HG03045 (cell line): ENCODE measurements at regions not wholly inside any gene's neighbourhood (a gene's known extent, or its start where the extent isn't known, plus 50 kb on each side); places are given as distances from the start of the nearest gene placed in this dataset.
A peak's percentile ranks its signal among the peaks of the same experiment; 100 is the strongest.
"Not testable (repeated sequence)": the region's sequence is repeated elsewhere in the genome, so short reads cannot be mapped to it uniquely, and the experiment has no call there.

ENCODE experiments used
- ATAC-seq: cut with Tn5 transposase; IDR thresholded peaks from one replicate; pipeline ENCODE4 v1.9.1; 2021; ENCODE audit warnings: mild to moderate bottlenecking, moderate library complexity; ENCODE audit not compliant: unreplicated experiment

DNA sequence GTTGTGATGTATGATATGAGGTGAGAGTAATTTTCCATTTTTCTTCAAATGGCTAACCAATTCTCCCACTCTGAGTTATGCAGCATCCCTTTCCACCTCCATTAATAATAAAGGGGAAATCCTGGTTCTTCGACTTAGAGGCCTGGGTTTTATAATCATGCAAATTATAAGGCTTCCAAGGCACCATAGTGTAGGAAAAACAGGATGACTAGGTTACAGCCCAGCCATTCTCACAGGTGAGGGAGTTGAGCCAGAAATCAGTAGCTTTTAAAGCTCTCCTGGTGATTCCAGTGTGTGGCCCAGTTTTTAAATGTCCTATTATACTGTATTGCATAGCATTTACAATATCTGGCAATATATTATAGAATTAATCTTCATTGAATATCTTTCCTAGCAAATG lies 203.1 kb downstream of the ARHGEF9 start:
- no peak for ATAC-seq

DNA sequence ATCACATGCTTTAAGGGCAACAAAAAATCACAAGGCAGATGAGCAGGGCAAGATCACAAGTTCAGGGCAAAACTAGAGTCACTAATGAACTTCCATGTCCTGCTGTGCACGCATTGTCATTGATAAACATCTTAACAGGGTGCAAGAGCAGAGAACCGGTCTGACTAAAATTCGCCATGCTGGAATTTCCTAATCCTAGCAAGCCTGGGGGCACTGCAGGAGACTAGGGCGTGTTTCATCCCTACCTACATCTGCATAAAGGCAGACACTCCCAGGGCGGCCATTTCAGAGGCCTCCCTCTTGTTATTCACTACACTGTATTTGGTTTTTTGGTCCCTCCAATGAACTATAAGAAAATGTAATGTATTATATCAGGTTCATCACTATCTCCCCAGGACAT lies 203.6 kb downstream of the ARHGEF9 start:
- ATAC-seq: no peak

DNA sequence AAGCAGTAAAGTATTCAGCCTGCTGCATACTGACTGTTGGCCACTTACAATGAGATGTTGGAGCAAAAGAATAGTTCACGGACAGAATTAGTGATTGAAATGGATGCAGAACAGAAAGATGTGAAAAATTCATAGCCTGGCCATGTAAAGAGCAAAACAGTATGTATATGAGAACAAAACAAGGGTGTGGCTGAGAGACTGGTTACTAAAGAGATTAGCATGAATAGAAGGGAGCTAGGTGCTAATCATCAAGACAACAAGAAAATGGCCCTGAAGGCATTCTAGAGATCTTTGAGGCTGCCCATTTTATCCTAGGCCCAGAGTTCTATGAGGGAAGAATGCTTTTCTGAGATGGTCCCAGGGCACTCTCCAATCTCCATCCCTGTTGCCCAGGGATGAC lies 208.5 kb downstream of the ARHGEF9 start:
- ATAC-seq: no peak

DNA sequence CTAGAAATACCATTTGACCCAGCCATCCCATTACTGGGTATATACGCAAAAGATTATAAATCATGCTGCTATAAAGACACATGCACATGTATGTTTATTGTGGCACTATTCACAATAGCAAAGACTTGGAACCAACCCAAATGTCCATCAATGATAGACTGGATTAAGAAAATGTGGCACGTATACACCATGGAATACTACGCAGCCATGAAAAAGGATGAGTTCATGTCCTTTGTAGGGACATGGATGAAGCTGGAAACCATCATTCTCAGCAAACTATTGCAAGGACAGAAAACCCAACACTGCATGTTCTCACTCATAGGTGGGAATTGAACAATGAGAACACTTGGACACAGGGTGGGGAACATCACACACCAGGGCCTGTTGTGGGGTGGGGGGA lies 209.3 kb downstream of the ARHGEF9 start:
- ATAC-seq: not testable (repeated sequence)

DNA sequence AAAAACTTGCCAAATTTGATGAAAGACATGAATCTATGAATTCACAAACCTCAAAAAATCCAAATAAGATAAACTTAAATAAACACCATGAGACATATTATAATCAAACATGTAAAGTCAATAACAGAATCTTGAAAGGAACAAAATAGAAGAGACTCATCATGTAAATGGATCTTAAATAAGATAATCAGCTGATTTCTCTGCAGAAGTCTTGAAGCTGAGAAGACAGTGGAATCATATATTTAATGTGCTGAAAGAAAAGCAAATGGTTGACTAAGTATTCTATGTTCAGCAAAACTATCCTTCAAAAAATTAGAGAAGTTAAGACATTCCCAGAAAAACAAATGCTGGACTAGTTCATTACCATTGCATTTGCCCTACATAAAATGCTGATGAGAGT lies 215.7 kb upstream of the SPIN4 start:
- ATAC-seq: no peak

DNA sequence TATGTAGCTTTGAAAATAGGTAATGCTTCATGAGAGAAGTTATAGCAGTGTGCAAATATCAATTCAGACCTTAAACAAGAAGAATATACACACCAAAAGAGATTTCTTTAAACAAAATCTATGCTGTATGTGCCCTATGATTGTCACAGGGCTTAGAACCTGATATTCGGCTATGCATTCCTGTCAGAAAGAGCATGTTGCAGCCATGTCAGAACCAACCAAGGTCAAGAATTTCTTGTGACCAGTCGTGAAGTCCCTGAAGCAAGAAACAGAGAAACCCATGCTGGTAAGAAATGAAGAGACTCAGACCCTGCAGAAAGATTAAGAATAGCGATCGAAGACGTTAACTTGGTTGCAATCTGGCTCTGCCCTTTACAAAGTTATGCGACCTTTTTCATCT lies 210.3 kb upstream of the SPIN4 start:
- ATAC-seq: no peak

DNA sequence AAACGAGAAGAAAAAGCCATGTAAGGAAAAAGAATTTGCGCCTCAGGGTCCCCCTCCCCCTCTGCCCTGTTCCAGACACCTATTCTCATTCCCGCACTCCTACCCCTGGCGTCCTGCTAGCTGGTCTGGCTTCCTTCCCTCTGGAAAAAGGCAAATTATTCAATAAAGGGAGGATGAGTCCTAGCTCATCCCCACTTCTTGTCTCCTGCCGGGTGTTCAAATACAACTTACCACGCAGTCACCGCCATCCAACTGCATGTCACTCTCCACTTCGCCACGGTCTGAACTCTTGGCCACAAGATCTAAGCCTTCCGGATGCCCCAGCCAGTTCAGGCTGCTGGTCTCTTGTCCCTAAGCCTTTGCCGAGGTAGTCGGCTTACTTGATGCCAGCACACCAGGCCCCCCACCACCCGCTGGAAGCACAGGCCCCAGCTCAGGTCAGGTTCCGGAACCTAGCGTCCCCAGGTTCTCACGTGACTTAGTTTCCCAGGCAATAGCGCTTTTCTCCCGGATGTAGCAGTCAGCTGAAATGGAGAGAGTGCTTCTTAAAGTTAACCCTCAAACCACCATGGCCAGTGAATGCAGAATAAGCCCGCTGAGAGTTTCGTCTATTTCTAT lies 209.6 kb upstream of the SPIN4 start:
- peak; percentile 98 for ATAC-seq

DNA sequence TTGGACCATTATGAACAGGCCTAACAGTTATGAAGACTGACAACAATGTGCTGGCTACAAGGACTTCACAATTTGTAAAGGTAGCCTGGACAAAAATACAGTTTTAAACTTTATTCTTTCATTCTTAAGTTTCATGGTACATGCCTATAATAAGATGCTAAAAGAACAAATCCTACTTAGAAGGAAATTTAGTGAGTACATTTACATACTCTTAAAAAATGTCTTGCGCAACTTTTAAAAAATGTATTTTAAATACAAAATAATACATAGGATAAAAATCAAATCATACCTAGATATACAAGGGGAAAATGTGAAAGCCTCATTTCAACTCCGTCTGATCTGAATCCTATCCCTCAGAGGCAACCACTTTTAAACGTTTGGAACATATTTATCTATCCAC lies 200.7 kb upstream of the SPIN4 start:
- ATAC-seq: no peak

DNA sequence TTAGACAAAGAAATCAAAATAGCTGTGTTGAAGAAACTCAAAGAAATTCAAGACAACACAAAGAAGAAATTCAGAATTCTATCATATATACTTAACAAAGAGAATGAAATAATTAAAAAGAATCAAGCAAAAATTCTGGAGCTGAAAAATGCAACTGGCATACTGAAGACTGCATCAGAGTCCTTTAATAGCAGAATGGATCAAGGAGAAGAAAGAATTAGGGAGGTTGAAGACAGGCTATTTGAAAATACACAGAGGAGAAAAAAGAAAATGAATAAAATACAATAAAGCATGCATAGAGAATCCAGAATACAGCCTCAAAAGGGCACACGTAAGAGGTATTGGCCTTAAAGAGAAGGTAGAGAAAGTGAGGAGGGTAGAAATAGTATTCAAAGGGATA lies 179.5 kb upstream of the SPIN4 start:
- no peak for ATAC-seq

DNA sequence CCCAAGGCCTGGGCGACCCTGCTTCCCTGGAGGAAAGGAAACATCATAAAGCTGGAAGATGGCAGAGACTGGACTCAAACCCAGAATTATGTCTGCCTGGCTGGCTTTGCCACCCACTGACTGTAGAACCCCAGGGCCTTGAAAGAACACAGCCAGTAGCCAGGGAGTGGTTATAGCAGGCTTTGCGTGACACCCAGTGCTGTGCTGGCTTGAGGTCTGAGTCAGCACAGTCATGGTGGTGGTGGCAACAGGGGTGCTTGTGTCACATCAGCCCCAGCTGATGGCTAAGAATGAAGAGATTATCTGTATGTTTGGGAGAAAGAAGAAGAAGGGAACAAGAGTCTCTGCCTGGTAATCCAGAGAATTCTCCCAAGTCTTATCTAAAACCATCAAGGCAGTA lies 178.8 kb upstream of the SPIN4 start:
- ATAC-seq: no peak

DNA sequence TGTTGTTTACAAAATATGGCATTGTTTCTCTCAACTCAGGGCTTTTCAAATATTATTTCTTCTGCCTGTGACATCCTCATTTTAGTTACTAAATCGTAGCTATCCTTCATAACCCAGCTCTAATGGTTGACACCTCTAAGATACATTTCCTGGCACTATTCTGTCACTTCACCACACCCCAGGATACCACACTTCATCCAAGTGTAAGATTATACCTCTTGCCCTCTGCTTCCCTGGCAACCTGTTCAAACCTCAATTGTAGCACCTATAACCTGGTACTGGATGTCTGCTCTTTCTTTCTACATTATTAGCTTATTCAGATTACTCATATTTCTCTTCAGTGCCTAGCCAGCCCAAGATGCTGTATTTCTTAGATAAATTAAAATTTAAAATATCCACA lies 175.7 kb upstream of the SPIN4 start:
- no peak for ATAC-seq

DNA sequence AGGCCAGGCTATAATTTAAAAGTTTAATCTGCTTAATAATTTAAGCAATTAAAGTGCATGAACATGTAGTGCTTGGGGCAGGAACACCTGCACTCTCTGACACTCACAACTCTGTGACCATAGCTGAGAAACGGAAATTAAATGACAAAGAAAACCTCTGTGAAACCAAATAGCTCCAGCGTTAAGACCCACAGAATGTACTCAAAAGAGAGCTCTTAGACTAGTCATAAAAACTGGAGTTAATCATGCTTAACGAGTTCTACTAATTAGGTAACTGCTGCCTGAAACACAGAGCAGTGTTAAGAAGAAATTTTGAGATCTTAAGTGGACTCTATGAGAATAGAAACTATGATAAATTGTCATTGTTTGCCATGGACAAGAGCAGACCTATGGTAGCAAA lies 174.4 kb upstream of the SPIN4 start:
- ATAC-seq: no peak

DNA sequence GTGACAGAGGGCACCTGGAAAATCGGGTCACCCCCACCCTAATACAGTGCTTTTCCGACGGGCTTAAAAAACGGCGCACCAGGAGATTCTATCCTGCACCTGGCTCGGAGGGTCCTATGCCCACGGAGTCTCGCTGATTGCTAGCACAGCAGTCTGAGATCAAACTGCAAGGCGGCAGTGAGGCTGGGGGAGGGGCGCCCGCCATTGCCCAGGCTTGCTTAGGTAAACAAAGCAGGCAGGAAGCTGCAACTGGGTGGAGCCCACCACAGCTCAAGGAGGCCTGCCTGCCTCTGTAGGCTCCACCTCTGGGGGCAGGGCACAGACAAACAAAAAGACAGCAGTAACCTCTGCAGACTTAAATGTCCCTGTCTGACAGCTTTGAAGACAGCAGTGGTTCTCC lies 168.2 kb upstream of the SPIN4 start:
- ATAC-seq: not testable (repeated sequence)

DNA sequence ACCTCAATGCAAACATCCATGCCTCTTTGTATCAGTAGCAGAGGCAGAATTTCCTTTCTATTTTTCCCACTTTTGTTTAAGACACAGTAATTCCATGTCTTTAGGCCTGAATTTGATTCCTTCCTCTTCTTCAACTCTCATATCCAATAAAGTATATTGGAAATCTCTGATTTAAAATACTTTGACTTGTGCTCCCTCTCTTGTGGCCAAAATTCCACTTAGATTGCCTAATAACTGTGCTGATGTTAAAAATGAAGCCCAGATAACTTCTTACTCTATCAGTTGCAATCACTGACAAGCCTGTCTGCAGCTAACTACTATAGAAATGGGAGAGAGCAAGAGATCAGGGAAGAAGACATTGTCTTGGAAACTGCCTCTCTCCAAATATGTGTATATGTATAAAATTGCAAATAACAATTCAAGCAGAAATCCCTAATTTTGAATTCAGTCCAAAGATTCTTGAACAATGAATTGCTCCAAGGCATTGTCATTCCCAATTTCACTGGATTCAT lies 163.5 kb upstream of the SPIN4 start:
- no peak for ATAC-seq

DNA sequence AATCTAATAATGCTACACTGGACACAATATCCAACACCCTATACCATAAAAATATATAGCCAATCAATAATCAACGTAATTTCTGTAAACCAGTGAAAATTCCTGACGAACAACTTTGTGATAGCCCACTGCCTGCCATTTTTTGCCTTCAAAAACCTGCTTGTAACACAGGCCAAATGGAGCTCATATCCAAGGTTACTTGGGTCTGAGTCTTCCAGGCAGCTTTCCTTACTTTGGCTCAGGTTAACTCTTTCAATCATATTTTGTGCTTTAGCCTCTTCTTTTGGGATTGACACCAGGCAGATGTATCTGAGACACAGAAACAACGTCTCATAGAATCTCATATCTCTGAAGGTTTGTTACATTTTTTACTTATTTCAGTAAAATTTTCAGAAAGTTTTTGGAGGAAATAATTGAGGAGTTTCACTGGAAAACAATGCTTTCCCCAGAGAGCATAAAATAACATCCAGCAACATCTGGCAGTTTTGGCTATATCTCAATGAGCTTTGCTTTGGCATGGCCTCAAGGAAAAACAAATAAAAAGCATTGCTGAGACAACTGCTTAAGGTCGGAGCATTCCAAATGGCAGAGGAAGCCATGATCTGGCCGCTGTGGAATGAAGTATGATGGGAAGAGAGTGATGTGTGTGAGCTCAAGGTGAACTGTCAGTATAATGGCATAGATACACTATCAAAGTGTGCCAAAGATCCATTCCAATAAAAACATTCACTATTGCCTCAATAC lies 162.9 kb upstream of the SPIN4 start:
- ATAC-seq: no peak

DNA sequence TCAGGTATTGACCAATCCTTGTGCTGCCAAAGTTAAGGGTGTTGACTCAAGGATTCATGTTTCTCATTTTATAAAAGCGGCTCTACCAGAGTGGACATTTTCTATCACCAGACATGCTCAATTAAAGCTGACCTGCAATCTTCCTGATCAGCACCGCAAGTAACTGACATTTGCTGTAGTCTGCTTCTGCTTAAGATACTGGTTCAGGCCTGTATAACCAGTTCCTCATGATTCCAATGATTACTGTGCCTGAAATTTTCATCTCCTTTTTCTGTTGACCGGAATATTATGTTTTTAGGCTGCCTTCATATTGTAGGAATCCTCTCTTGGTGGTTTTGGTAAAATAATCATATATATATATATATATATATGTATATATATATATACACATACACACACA lies 160.2 kb upstream of the SPIN4 start:
- no peak for ATAC-seq

DNA sequence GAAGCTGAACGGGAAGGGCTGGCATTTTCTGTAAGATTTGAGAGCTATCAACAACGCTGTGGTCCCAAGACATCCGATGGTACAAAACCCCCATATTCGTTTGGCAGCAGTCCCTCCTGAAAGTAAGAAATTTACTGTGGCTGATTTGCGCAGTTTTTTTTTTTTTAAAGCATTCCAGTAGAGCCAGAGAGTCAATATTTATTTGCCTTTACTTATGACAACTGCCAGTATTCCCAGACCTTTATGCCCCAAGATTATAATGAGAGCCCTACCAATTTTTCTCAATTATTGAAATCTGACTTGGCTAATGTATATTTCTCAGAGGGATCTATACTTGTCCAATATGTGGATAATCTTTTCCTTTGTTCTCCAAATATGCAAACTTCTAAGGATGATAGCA lies 157.5 kb upstream of the SPIN4 start:
- no peak for ATAC-seq

DNA sequence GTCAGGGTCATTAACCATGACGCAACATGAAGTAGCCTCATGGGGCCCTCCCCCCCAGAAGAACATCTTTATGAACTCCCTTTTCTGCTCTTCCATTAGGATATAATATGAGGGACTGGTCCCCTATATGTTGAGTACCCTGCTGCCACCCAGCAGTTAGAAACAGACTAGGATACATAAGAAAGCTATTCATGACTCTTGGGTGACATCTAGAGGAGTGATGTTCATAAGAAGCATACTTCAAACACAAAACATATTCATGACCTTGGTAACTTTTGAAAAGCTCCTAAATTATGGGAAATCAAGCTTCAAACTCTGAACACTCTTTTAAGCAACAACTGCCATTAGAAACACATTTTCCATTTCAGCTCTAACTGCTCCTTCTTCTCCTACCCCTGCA lies 155.2 kb upstream of the SPIN4 start:
- ATAC-seq: no peak

DNA sequence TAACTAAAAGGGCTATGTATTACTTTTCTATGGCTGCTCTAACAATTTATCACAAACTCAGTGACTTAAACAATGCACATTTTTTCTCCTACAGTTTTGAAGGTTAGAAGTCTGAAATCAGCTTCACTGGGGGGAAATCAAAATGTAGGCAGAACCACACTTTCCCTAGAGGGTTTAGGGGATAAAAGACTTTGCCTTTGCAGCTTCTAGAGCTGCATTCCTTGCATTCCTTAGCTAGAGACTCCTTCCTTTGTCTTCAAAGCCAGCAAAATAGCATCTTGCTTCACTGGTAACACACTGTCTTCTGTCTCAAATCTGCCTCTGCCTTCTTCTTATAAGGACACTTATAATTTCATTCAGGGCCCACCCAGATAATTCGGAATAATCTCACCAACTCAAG lies 152.4 kb upstream of the SPIN4 start:
- ATAC-seq: no peak

DNA sequence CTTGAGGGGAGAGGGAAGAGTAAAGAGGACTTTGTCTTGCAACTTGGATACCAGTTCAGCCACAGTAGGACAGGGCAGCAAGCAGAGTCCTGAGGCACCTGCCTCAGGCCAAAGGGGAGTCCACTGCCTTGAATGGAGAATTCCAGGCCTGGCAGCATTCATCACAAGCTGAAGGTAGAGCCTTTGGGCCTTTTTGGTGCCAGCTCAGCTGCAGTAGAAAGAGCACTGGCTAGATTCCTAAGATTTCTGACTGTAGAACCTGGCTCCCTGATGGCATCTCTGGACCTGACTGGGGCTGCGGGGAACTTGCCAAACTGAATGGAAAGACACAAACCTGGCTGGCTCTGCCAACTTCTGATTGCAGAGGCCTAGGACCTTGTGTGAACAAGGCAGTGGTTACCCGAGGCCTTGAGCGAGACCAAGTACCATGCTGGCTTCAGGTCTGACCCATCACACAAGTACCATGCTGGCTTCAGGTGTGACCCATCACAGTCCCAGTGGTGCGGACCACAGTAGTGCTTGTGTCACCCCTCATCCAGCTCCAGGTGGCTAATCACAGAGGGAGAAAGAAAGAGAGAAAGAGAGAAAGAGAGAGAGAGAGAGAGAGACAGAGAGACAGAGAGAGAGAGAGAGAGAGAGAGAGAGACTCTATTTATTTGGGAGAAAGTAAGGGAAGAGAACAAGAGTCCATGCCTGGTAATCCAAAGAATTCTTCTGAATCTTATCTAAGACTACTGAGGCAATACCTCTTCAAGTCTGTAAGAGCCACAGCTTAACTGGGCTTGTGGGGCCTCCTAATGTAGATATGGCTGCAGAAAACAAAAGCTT lies 137.6 kb upstream of the SPIN4 start:
- no peak for ATAC-seq

DNA sequence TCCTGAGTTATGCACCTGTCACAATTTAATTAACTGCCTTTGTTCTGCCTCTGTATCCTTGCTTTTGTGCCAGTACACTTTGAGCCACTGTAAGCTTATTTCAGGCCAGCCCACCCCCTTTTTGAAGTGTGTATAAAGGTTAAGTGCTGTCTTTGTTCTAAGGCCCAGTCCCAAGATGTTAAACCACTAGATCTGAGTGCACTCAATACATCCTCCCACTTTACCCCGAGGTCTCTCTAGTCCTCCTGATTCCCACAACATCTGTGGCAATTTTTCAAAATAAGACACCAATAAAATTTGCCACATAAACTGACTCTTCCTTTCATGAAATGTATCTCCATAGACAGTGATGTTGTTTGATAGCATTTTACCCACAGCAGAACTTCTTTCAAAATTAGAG lies 124.1 kb upstream of the SPIN4 start:
- no peak for ATAC-seq

DNA sequence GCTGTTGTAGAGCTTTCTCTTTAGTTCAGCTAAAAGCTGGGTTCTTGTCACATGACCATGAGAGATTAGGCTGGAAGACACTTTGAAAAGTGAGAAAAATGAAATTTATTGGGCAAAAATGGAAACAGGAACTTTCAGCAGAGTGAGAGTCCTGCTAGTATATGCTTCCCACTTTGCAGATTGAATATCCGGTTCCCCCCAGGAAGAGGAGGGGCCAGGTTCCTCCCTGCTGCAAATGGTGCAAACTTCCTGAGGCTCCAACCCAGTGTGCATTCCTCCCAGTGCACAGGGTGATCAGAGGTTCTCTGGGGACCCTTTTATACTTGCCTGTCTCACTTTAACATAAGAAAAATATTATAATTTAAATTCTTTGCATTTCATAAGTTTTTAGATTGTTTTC lies 119.9 kb upstream of the SPIN4 start:
- no peak for ATAC-seq
